NCI-H187 treated with DMSO at 0.1 percent for 48 hours (cell line): ENCODE measurements at regions not wholly inside any gene's neighbourhood (a gene's known extent, or its start where the extent isn't known, plus 50 kb on each side); places are given as distances from the start of the nearest gene placed in this dataset.

ENCODE experiments used
- DNase-seq: peaks from one replicate; lab custom pipeline; 2025; lab: John Stamatoyannopoulos, UW

DNA sequence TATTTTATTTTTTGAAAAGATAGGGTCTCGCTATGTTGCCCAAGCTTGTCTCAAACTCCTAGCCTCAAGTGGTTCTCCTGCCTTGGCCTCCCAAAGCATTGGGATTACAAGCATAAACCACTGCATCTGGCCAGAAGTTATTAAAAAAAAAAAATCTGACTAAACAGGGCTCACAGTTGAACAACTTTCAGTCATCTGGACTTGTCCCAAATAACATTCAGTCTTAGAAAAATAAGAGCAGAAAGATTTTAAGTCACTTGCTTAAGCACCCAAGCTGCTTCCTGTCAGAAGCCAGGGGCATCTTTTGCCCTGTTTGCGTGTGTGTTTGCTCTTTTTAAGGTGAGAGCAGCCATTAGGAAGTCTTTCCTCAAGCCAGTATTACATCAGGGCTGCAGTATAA lies 286.8 kb downstream of the LMO4 start:
- DNase-seq, result no peak

DNA sequence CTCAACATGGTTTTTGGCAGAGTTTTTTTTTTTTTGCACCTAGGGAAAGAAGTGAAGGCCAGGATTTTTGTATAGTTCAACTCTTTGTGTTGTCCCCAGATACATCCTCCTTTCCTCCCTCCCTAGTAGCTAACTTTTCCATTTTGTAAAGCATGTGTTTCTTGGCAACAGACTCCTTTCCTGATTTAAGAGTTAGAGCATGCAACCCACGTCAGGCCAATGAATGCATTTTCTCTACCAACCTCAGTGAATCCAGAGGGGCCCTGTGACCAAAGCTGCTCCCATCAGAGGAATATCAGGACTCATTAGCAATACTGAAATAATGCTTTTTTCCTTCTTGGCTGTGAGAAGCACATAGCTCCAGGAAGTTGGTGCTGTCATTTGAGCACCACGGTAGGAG lies 287.2 kb downstream of the LMO4 start:
- DNase-seq, result no peak

DNA sequence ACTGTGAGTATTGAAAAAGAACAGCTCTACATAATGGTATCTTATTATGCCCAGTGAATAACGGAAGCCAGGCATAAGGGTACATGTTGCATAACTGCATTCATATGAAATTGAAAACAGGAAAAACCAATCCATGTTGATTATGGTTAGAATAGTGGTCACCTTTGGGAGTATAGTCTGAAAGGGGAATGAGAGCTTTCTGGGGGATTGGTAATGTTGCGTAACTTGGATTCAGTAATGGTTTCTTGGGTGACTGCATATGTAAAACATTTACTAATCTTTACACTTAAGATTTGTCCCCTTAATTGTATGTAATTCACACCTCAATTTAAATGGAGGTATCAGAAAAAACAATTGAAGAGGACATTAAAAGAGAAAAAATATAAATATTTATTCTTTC lies 292.1 kb downstream of the LMO4 start:
- DNase-seq, result no peak

DNA sequence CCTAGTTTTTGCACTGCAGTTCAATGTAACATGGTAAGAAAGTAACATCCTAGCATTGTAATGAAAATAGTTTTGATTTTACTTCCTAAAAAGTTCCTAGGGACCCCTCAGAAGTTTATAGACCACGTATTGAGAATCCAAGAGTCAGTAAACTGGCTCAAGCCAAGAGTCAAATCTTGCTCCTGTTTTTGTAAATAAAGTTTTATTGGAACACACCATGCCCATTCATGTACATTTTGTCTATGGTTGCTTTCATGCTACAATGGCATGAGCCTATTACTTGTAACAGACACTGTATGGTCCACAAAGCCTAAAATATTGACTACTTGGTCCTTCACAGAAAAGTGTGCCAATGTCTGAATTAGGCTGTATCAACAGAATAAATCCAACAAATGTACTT lies 301.0 kb downstream of the LMO4 start:
- no peak for DNase-seq

DNA sequence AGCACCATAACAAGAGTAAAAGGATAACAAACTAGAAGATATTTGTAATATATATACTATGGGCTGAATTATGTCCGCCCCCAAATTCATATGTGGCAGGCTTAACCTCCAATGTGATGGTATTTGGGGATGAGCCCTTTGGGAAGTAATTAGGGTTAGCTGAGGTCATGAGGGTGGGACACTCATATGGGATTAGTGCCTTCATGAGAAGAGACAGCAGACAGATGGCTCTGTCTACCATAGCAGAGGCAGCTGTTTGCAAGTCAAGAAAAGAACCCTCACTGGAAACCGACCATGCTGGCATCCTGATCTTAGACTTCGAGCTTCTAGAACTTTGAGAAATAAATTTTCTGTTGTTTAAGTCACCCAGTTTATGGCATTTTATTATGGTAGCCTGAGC lies 303.6 kb downstream of the LMO4 start:
- no peak for DNase-seq

DNA sequence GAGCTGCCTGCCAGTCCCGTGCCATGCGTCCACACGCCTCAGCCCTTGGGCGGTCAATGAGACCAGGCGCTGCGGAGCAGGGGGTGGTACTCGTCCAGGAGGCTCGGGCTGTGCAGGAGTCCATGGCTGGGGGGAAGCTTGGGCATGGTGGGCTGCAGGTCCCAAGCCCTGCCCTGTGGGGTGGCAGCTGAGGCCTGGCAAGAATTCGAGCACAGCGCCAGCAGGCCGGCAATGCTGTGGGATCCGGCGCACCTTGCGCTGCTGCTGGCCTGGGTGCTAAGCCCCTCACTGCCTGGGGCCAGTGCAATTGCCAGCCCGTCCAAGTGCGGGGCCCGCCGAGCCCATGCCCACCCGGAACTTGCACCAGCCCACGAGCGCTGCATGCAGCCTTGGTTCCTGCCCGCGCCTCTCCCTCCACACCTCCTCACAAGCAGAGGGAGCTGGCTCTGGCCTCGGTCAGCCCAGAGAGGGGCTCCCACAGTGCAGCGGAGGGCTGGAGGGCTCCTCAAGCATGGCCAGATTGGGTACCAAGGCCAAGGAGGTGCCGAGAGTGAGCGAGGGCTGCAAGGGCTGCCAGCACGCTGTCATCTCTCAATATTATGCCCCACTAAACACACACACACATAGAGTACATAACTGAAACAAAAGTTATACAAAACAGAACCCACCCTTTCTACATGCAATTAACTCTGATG lies 307.7 kb downstream of the LMO4 start:
- no peak for DNase-seq

DNA sequence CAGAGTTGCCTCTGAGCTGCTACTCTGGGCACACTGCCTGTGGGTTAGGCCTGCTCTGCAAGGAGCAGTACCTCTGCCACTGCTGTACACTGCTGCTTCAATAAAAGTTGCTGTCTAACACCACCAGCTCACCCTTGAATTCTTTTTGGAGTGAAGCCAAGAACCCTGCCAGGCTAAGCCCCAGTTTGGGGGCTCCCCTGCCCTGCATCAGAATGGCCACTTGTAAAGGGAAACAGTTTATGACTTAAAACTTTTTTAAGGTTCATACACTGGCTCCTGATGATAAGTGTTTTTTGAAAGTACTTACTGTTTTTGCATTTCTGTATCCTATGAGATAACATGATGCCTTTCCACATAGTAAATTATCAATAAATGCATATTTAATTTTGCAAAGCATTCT lies 310.0 kb downstream of the LMO4 start:
- DNase-seq, result no peak

DNA sequence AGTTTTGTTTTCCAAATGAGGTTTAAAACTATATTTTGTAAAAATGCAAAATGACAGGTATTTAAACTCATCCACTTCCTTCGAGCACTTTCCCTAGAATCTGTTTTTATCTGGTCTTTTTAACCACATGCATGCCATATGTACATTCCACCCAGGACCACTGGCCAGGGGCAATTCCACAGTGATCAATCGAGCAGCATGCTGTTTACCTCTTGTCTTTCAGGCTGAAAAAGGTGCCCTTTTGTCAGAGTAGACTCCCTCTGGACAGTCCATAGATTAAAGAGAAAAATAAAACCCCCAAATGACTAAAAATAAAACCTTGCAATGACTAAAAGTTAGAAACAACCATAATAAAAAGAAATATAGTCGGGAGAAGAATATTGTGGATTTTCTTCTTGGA lies 313.3 kb downstream of the LMO4 start:
- DNase-seq, result no peak

DNA sequence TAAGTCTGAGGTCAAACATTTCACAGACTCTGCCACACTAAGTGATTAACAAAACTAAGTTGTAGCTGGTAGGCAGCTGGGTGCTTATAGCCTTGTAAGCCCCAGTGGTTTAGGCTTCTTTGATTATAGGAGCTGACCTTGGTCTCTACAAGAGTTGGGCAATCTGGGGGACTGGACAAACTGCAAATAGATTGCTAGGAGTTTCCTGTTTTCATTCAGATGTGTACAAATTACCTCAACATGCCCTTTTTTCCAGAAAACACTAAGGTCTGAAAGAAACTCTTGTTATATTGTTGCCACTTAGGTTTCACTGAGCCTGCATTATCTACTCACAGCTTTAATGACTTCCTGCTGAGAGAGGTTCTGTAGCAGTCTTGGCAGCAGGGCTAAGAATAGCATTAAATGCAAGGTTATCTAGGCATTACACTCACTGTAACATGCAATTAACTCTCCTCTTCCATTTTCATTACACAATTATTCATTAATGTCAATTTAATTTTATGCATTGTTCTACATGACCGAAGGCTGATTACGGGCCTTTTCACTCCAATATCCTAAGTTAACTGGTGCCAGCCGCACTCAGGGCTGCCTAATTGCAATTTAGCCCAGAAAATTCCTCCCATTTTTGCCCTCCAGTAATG lies 314.0 kb downstream of the LMO4 start:
- no peak for DNase-seq

DNA sequence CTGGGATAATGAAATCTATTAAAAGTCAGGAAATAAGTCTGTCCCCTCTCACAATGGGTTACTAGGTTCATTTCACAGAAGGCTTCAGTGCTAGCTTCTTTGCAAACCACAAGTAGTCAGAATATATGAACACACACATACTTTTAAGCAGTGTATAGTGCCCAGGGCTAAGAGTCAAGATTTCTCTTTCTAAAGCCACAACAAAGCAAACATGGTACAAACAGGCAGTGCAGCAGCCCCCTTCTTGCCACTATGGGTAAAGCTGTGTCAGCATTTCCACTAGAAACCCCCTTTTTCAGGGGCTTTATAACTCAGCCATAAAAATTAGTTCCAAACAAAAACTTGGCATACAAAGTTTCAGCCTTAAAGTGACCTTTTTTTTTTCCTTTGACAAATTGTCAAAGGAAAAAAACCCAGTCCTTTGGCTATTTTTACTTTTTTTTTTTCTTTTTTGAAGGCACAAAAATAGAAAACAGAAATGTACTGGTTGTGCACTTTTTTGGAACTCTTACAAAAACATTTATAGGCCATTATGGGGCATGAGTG lies 315.4 kb downstream of the LMO4 start:
- no peak for DNase-seq

DNA sequence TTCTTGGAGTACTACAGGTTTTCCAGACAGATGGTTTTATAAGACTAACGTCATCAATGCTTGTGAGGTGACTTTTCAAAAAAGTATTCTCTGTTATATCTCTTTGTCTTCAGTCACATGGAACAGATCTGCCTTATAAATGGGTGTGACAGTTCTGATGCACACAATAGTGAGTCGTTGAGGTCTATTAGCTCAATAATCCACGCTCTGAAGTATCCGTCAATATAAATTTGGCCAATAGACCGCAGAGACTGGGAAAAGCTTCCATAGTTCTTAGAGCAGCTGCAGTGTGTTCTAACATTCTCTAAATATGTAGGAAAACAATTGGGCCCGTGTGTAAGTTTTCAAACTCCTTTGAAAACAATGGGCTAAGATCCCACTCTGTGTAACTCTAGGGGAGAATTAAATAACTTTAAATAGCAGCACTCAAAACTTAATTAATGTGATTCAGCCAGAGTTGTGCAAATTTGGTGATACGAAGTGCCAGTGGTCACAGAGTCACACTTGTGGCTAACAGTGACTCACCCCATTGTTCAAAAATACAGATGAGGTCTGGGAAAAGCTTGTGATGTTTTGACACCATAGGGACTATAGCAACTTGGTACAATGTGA lies 316.0 kb downstream of the LMO4 start:
- peak; percentile 5 for DNase-seq

DNA sequence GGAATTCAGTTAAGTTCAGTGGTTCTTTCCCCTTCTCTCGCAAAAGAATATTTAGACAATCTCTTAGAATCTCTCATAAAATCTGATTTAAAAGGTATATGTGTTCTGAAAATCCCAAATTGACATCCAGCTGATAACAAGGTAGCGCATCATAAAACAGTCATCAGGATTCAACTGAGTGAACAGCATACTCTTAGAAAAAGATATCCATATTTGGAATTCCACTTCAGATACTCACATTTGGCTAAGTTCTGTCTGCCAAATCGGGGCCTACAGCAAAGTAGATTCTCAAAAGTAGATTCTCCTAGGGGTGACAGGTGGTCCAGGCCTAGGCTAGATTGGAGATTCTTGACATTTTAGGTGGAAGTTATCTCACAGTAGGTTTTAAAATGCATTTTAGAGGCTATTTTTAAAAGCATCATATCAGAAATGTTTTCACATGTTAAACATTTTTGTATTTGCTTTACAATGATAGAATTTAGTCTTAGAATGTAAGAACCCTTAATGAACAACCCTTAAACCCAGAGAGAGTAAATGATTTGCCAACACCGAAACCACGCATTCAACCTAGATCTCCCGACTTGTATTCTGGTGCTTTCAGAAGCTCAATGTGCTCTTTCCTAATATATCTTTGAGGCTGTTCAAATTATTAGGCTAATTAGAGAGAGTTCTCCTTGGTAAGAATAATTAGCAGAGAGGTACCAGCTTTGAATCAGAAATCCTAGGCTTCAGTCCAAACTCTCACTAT lies 318.9 kb downstream of the LMO4 start:
- DNase-seq, result no peak

DNA sequence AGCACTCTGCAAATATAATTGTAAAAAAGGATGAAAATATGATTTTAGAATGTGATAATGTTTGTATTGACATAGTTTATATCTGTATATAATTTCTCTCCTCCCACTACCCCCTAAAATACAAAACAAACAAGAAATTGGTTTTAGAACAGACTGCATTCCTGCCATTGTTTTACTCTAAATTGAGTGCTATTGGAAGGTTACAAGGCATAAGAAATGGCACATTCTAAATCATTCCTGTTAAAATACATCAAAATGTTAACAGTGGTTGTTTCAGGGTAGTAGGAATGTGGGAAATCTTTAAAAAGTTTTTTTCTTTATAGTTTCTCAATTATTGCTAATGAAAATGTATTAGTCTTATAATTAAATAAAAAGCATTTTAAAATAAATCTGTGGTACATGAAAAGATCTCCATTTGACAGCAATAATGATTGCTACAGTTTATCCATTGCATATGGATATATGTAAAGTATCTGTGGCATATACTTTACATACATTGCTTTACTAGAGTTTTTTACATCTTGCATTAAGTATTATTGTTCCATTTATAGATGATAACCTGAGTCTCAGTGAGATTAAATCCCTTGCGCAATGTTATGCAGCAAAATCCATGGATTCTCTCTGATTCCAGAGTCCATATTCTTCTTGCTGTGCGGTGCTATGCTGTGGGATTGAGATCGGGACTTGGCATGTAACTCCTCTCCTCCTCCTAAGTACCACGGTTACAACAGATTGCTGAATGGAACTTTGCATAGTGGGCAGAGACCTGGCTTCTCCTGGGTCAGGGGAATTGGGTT lies 319.8 kb downstream of the LMO4 start:
- no peak for DNase-seq

DNA sequence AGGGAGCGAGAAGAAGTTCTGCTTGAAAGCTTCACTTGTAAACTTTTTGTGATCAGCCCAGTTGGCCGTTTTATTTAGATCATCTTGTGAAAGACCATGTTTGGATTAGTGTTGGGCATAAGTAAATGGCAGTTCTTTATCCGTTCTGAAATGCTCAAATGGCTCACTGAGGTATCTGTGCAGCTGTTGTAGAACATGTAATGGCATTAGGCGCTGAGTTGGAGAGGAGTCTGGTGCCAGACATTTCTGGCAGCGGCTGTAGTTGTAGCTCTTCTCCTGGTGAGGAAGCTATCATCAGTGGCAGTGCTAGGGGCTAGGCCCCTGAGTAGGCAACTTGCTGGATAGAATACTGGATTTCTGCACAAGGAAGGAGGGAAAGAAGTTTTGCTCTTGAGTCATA lies 321.6 kb downstream of the LMO4 start:
- no peak for DNase-seq

DNA sequence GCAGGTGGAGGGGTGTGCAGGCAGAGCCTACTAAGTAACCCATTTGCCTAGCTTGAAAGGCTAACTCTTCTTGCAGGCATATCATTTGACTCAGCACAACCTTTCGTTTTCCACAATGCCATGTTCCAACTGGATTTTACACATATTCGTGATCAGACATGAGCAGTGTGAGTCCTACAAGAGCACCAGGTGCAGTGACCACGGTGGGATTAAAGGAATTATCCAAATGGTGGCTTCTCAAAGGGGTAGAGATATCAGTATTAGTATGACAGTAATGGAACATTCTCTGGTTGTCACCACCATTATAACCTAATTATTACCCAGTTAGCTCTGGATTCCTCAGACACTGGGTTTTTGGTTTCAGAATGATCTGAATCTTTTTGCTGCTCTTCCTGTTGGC lies 323.5 kb downstream of the LMO4 start:
- DNase-seq, result no peak

DNA sequence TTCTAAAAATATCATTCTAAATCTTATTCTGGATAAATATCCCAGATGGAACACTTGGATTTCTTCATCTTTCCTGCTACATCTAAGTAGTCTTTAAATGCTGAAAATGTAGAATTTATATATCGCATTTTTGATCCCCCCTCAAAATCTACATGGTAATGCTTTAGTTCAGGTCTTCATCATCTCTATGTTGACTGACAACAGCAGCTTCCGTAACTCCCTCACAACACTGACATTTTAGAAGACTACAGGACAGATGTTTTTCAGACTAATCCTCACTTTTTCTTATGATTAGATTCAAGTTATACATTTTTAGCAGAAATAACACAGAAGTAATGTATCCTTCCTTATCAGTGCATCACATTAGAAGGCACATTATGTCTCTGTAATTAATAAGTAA lies 336.5 kb downstream of the LMO4 start:
- no peak for DNase-seq

DNA sequence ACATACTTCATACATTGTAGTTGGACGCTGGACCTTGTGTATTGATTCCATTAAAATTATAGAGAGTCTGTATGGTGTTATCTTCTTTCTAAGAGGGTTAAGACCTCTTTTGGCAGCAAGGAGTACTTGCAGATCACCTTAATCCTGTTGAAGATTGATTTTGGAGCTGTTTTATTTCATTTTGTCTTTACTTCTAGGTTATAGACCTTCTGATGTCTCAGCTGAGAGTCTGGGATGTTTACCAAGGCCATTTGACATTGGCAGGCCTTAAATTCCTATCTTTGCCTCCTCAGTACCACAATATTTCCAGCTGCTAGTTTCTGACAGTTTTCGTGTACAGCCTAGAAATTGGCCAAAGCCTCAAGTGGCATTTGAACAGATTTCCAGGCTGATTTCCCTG lies 338.0 kb downstream of the LMO4 start:
- no peak for DNase-seq

DNA sequence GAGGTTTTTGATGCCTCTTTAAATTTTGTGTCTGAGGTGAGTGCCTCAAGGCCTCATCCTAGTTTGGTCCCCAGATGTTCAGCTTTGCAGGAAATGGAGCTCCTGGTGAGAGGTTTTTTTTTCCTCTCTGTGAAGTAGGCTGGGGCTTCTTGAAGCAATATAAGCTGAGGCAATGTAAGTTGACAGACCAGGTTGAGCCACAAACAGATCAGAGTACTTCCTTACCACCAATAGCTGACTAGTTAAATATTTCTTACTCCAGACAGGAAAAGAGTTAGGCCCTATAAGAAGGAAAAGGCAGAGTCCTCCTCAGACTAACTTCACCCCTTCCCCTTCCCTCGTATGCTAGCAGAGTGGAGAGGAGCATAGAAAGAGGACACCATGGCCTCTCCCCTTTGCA lies 341.0 kb downstream of the LMO4 start:
- DNase-seq, result no peak

DNA sequence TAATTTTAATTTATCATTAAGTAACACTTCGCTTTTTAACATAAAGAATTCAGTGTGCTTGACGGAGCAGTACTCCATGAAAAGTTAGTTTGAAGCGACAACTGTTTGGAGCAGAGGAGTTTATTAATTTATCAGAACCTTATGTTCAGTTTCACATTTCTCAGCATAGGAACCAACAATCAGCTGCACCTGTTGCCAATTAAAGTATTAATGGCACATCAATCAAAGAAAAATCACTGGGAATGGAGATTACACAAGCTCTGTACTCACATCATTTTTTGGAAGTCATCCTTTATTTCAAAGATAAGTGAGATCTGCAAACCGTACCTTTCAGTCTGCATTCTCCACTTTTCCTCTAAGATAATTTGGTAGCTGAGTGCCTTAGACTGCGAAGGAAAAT lies 344.6 kb downstream of the LMO4 start:
- no peak for DNase-seq

DNA sequence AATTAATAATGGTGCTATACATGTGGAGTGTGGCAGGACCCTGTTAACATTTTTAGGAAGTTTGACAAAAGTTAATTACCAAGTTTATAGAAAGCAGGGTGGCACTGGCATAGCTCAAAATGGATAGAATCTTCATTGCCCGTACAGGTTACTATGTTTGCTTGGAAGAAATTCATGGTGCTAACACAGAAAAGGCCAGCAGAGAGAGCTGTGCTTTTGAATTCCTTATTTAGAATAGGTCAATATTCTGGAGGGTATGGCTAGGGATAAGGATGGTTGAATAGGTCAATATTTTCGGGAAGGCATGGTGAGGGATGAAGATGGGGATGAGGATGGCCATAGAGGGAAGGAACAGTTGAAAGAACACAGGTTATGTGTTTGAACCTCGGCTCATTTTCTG lies 345.1 kb downstream of the LMO4 start:
- DNase-seq, result no peak

DNA sequence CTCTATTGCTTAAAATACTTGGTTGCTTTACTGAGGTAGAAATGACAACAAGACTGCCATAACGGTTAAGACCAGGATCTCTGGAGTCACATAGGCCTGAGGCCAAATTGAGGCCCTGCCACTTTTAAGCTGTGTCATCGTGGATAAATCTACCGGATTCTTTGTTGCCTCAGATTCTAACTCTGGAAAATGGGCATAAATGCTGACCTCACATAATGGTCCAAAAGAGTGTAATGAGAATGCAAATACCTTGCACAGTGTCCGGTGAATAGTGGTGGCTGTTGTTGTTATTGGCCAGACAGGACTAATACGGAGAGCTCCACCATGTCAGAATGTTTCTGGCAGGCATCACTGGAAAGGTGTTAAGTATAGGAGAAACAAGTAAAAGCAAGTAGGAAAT lies 346.1 kb downstream of the LMO4 start:
- DNase-seq, result no peak

DNA sequence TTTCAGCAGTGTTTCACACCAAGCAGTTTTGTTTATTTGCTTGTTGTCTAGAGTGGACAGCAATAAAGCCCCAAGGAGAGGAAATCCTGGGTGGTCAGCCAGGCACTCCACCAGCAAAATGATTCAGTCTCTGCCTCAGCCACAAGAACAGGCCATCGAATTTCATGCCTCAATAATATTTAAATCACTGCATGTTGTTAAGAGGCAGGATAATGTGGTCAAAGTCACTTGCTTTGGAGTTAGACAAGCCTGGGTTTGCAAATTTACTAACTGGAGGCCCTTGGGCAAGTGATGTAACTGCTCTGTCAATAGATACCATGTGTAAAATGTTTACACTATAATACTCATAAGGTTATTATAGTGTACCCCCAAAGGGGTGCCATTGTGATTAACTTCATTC lies 349.6 kb downstream of the LMO4 start:
- no peak for DNase-seq
